ENCODE measurements at regions not wholly inside any gene's neighbourhood (a gene's known extent, or its start where the extent isn't known, plus 50 kb on each side); places are given as distances from the start of the nearest gene placed in this dataset.

DNA sequence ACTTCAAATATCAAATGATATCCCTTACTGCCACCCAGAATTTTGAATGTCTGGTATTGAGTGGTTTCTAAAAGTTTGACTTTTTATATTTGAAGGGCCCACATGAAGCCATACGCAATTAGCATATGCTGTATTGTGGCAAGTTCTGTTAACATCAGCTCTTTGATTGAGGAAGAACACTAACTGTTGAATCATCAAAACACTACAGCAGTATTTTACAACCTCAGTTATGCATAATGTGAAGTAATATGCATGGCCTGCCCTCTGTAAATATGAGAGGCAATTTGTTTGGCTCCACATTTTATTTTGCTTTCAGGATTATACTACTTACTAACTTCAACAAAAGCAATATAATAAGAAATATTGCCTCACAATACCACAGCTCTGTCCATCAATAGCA lies 62.2 kb upstream of the DMD start:
- H3K4me3 ChIP-seq (ENCODE audit: low read depth, low read length, poor library complexity, severe bottlenecking): no peak overlapping the region
- H3K36me3 ChIP-seq (ENCODE audit: insufficient read depth, low read length, poor library complexity, severe bottlenecking): no peaks in the 10 kb centered on the region
- no peaks in the 10 kb centered on the region for H3K27me3 ChIP-seq (replicated peaks; ENCODE audit: insufficient read depth, low read depth, low read length, poor library complexity)
- BruUV-seq (replicated peaks): no TSS peak
- CTCF ChIA-PET: no interaction called here
- intact Hi-C loops (cut with micrococcal nuclease; ENCODE audit: unreplicated experiment): no loop called here
- no peak for DNase-seq (ENCODE audit: low spot score)
- H3K4me1 ChIP-seq (ENCODE audit: insufficient read depth, low read length, poor library complexity, severe bottlenecking): no peaks in the 10 kb centered on the region
- POLR2A ChIA-PET (ENCODE audit: low non-redundant PET): no interaction called here
- TF ChIP-seq, protein P1, sequence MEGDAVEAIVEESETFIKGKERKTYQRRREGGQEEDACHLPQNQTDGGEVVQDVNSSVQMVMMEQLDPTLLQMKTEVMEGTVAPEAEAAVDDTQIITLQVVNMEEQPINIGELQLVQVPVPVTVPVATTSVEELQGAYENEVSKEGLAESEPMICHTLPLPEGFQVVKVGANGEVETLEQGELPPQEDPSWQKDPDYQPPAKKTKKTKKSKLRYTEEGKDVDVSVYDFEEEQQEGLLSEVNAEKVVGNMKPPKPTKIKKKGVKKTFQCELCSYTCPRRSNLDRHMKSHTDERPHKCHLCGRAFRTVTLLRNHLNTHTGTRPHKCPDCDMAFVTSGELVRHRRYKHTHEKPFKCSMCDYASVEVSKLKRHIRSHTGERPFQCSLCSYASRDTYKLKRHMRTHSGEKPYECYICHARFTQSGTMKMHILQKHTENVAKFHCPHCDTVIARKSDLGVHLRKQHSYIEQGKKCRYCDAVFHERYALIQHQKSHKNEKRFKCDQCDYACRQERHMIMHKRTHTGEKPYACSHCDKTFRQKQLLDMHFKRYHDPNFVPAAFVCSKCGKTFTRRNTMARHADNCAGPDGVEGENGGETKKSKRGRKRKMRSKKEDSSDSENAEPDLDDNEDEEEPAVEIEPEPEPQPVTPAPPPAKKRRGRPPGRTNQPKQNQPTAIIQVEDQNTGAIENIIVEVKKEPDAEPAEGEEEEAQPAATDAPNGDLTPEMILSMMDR (conservative IDR thresholded peaks at IDR 0.05; ENCODE audit: low read depth, low read length): no peak
- no peak for TF ChIP-seq EZH2 (IDR thresholded peaks at IDR 0.05; ENCODE audit: borderline replicate concordance, low read depth, low read length, poor library complexity, severe bottlenecking)
- H3K9me3 ChIP-seq (ENCODE audit: low read depth, low read length, poor library complexity, severe bottlenecking): no peaks in the 10 kb centered on the region
- H3K27ac ChIP-seq (ENCODE audit: low read depth, low read length, poor library complexity, severe bottlenecking): no peak overlapping the region

DNA sequence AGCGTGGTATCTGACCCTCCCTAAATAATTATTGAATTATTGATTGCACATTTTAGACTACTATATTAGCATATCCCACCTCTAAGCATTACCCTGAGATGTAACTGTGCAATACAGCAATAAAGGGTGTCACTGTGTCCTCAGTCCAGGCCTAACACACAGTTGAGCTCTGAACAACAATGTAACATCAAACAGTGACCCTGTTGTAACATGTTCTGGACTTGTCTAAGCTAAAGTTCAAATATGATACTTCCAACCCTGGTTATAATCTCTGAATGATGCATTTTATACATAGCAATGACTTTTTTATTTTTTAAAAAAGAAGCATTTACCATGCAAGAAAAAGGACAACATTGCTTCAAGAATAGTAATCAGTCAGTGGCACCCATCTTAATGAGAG lies 61.6 kb upstream of the DMD start:
- TF ChIP-seq, protein P1 (conservative IDR thresholded peaks at IDR 0.05; ENCODE audit: low read depth, low read length): no peak
- no peak for TF ChIP-seq EZH2 (IDR thresholded peaks at IDR 0.05; ENCODE audit: borderline replicate concordance, low read depth, low read length, poor library complexity, severe bottlenecking)
- no peaks in the 10 kb centered on the region for H3K4me1 ChIP-seq (ENCODE audit: insufficient read depth, low read length, poor library complexity, severe bottlenecking)
- H3K4me3 ChIP-seq (ENCODE audit: low read depth, low read length, poor library complexity, severe bottlenecking): no peak overlapping the region
- intact Hi-C loops (cut with micrococcal nuclease; ENCODE audit: unreplicated experiment): no loop called here
- no peak for DNase-seq (ENCODE audit: low spot score)
- no peaks in the 10 kb centered on the region for H3K27me3 ChIP-seq (replicated peaks; ENCODE audit: insufficient read depth, low read depth, low read length, poor library complexity)
- CTCF ChIA-PET: no interaction called here
- no peak overlapping the region for H3K27ac ChIP-seq (ENCODE audit: low read depth, low read length, poor library complexity, severe bottlenecking)
- no peaks in the 10 kb centered on the region for H3K36me3 ChIP-seq (ENCODE audit: insufficient read depth, low read length, poor library complexity, severe bottlenecking)
- no TSS peak for BruUV-seq (replicated peaks)
- no peaks in the 10 kb centered on the region for H3K9me3 ChIP-seq (ENCODE audit: low read depth, low read length, poor library complexity, severe bottlenecking)
- POLR2A ChIA-PET (ENCODE audit: low non-redundant PET): no interaction called here

Measured in A673 (cell line).